ENCODE measurements at regions not wholly inside any gene's neighbourhood (a gene's known extent, or its start where the extent isn't known, plus 50 kb on each side); places are given as distances from the start of the nearest gene placed in this dataset.

GRCh38 chr13:64869539-64869938 is 2360.6 kb downstream of the PCDH9 start:
- no peak for DNase-seq (ENCODE audit: low spot score)
- H3K36me3 Mint-ChIP-seq (ENCODE audit: low read depth): no peaks in the 10 kb centered on the region
- no peaks in the 10 kb centered on the region for H3K4me1 Mint-ChIP-seq (ENCODE audit: low read depth)
- H3K9me3 Mint-ChIP-seq: peaks cover 21% of the 10 kb centered on the region
- H3K27me3 Mint-ChIP-seq (ENCODE audit: low read depth): no peaks in the 10 kb centered on the region
- no peak overlapping the region for H3K4me3 Mint-ChIP-seq
- H3K27ac Mint-ChIP-seq: no peak overlapping the region

GRCh38 chr13:64867856-64868255 is 2362.3 kb downstream of the PCDH9 start:
- Mint-ChIP-seq H3K4me1 (ENCODE audit: low read depth) (no peaks in the 10 kb centered on the region), H3K4me3 (no peak overlapping the region), H3K36me3 (ENCODE audit: low read depth) (no peaks in the 10 kb centered on the region), H3K27ac (no peak overlapping the region), H3K9me3 (peaks cover 28% of the 10 kb centered on the region), H3K27me3 (ENCODE audit: low read depth) (no peaks in the 10 kb centered on the region)
- DNase-seq (ENCODE audit: low spot score): no peak

GRCh38 chr13:64866331-64866730 is 2363.8 kb downstream of the PCDH9 start:
- no peaks in the 10 kb centered on the region for H3K27me3 Mint-ChIP-seq (ENCODE audit: low read depth)
- no peak overlapping the region for H3K4me3 Mint-ChIP-seq
- peaks cover 24% of the 10 kb centered on the region for H3K9me3 Mint-ChIP-seq
- no peaks in the 10 kb centered on the region for H3K36me3 Mint-ChIP-seq (ENCODE audit: low read depth)
- H3K4me1 Mint-ChIP-seq (ENCODE audit: low read depth): no peaks in the 10 kb centered on the region
- no peak overlapping the region for H3K27ac Mint-ChIP-seq
- DNase-seq (ENCODE audit: low spot score): no peak

GRCh38 chr13:64855506-64855905 is 2374.6 kb downstream of the PCDH9 start:
- no peak for DNase-seq (ENCODE audit: low spot score)
- no peaks in the 10 kb centered on the region for H3K27me3 Mint-ChIP-seq (ENCODE audit: low read depth)
- no peak overlapping the region for H3K4me3 Mint-ChIP-seq
- no peaks in the 10 kb centered on the region for H3K36me3 Mint-ChIP-seq (ENCODE audit: low read depth)
- H3K4me1 Mint-ChIP-seq (ENCODE audit: low read depth): no peaks in the 10 kb centered on the region
- H3K27ac Mint-ChIP-seq: no peak overlapping the region
- peaks cover 26% of the 10 kb centered on the region for H3K9me3 Mint-ChIP-seq

GRCh38 chr13:64850017-64850416 is 2380.1 kb downstream of the PCDH9 start:
- Mint-ChIP-seq H3K9me3 (peaks cover 20% of the 10 kb centered on the region), H3K27me3 (ENCODE audit: low read depth) (no peaks in the 10 kb centered on the region), H3K36me3 (ENCODE audit: low read depth) (no peaks in the 10 kb centered on the region), H3K4me1 (ENCODE audit: low read depth) (no peaks in the 10 kb centered on the region), H3K27ac (no peak overlapping the region), H3K4me3 (no peak overlapping the region)
- no peak for DNase-seq (ENCODE audit: low spot score)

- no peaks in the 10 kb centered on the region for H3K27me3 Mint-ChIP-seq (ENCODE audit: low read depth)
- no peak for DNase-seq (ENCODE audit: low spot score)
- no peaks in the 10 kb centered on the region for H3K36me3 Mint-ChIP-seq (ENCODE audit: low read depth)
- peaks cover 18% of the 10 kb centered on the region for H3K9me3 Mint-ChIP-seq
- no peak overlapping the region for H3K27ac Mint-ChIP-seq
- H3K4me1 Mint-ChIP-seq (ENCODE audit: low read depth): no peaks in the 10 kb centered on the region
- H3K4me3 Mint-ChIP-seq: no peak overlapping the region
Observed at GRCh38 chr13:64849196-64849595, 2380.9 kb downstream of the PCDH9 start.

- no peak for DNase-seq (ENCODE audit: low spot score)
- Mint-ChIP-seq H3K27me3 (ENCODE audit: low read depth) (no peaks in the 10 kb centered on the region), H3K4me1 (ENCODE audit: low read depth) (no peaks in the 10 kb centered on the region), H3K9me3 (peaks cover 21% of the 10 kb centered on the region), H3K27ac (no peak overlapping the region), H3K4me3 (no peak overlapping the region), H3K36me3 (ENCODE audit: low read depth) (no peaks in the 10 kb centered on the region)
Observed at GRCh38 chr13:64847767-64848166, 2382.4 kb downstream of the PCDH9 start.

GRCh38 chr13:64845110-64845509 is 2385.0 kb downstream of the PCDH9 start:
- no peak for DNase-seq (ENCODE audit: low spot score)
- H3K4me3 Mint-ChIP-seq: no peak overlapping the region
- peaks cover 27% of the 10 kb centered on the region for H3K9me3 Mint-ChIP-seq
- no peaks in the 10 kb centered on the region for H3K27me3 Mint-ChIP-seq (ENCODE audit: low read depth)
- no peaks in the 10 kb centered on the region for H3K36me3 Mint-ChIP-seq (ENCODE audit: low read depth)
- H3K27ac Mint-ChIP-seq: no peak overlapping the region
- H3K4me1 Mint-ChIP-seq (ENCODE audit: low read depth): no peaks in the 10 kb centered on the region

GRCh38 chr13:64819081-64819480 is 2411.1 kb downstream of the PCDH9 start:
- Mint-ChIP-seq H3K4me3 (no peak overlapping the region), H3K27ac (no peak overlapping the region), H3K27me3 (ENCODE audit: low read depth) (no peaks in the 10 kb centered on the region), H3K36me3 (ENCODE audit: low read depth) (no peaks in the 10 kb centered on the region), H3K9me3 (peaks cover 33% of the 10 kb centered on the region), H3K4me1 (ENCODE audit: low read depth) (no peaks in the 10 kb centered on the region)
- DNase-seq (ENCODE audit: low spot score): no peak

- no peak for DNase-seq (ENCODE audit: low spot score)
- H3K4me1 Mint-ChIP-seq (ENCODE audit: low read depth): no peaks in the 10 kb centered on the region
Observed at GRCh38 chr13:64817691-64818090, 2412.4 kb downstream of the PCDH9 start.

GRCh38 chr13:64810750-64811149 is 2419.4 kb downstream of the PCDH9 start:
- Mint-ChIP-seq H3K9me3 (peaks cover 41% of the 10 kb centered on the region), H3K4me1 (ENCODE audit: low read depth) (no peaks in the 10 kb centered on the region), H3K27ac (no peak overlapping the region), H3K27me3 (ENCODE audit: low read depth) (no peaks in the 10 kb centered on the region), H3K36me3 (ENCODE audit: low read depth) (no peaks in the 10 kb centered on the region), H3K4me3 (no peak overlapping the region)
- DNase-seq (ENCODE audit: low spot score): no peak

More at GRCh38 chr13:64817691-64818090, 2412.4 kb downstream of the PCDH9 start:
- Mint-ChIP-seq H3K9me3 (peaks cover 39% of the 10 kb centered on the region), H3K27me3 (ENCODE audit: low read depth) (no peaks in the 10 kb centered on the region), H3K4me3 (no peak overlapping the region), H3K27ac (no peak overlapping the region), H3K36me3 (ENCODE audit: low read depth) (no peaks in the 10 kb centered on the region)

GRCh38 chr13:64808704-64809103 is 2421.4 kb downstream of the PCDH9 start:
- DNase-seq (ENCODE audit: low spot score): no peak
- Mint-ChIP-seq H3K9me3 (peaks cover 37% of the 10 kb centered on the region), H3K36me3 (ENCODE audit: low read depth) (no peaks in the 10 kb centered on the region), H3K4me1 (ENCODE audit: low read depth) (no peaks in the 10 kb centered on the region), H3K4me3 (no peak overlapping the region), H3K27ac (no peak overlapping the region), H3K27me3 (ENCODE audit: low read depth) (no peaks in the 10 kb centered on the region)

- H3K4me3 Mint-ChIP-seq: no peak overlapping the region
- no peaks in the 10 kb centered on the region for H3K27me3 Mint-ChIP-seq (ENCODE audit: low read depth)
- no peak overlapping the region for H3K27ac Mint-ChIP-seq
- H3K36me3 Mint-ChIP-seq (ENCODE audit: low read depth): no peaks in the 10 kb centered on the region
- H3K4me1 Mint-ChIP-seq (ENCODE audit: low read depth): no peaks in the 10 kb centered on the region
- peaks cover 15% of the 10 kb centered on the region for H3K9me3 Mint-ChIP-seq
- DNase-seq (ENCODE audit: low spot score): no peak
Observed at GRCh38 chr13:64801768-64802167, 2428.4 kb downstream of the PCDH9 start.

- H3K4me1 Mint-ChIP-seq (ENCODE audit: low read depth): no peaks in the 10 kb centered on the region
- H3K27ac Mint-ChIP-seq: no peak overlapping the region
- H3K4me3 Mint-ChIP-seq: no peak overlapping the region
- H3K9me3 Mint-ChIP-seq: peaks cover 28% of the 10 kb centered on the region
- no peaks in the 10 kb centered on the region for H3K27me3 Mint-ChIP-seq (ENCODE audit: low read depth)
- no peak for DNase-seq (ENCODE audit: low spot score)
- no peaks in the 10 kb centered on the region for H3K36me3 Mint-ChIP-seq (ENCODE audit: low read depth)
Observed at GRCh38 chr13:64798422-64798821, 2431.7 kb downstream of the PCDH9 start.

GRCh38 chr13:64793592-64793991 is 2436.5 kb downstream of the PCDH9 start:
- Mint-ChIP-seq H3K27ac (no peak overlapping the region), H3K4me3 (no peak overlapping the region), H3K27me3 (ENCODE audit: low read depth) (no peaks in the 10 kb centered on the region), H3K36me3 (ENCODE audit: low read depth) (no peaks in the 10 kb centered on the region), H3K9me3 (peaks cover 56% of the 10 kb centered on the region), H3K4me1 (ENCODE audit: low read depth) (no peaks in the 10 kb centered on the region)
- no peak for DNase-seq (ENCODE audit: low spot score)
